ENCODE measurements at regions not wholly inside any gene's neighbourhood (a gene's known extent, or its start where the extent isn't known, plus 50 kb on each side); places are given as distances from the start of the nearest gene placed in this dataset.

GRCh38 chr3:72299321-72299802 lies 514.4 kb upstream of the PROK2 start:
- TF ChIP-seq POLR2A (IDR thresholded peaks at IDR 0.05; ENCODE audit: extremely low read depth, insufficient read length) = no peak
- TF ChIP-seq CTCF (IDR thresholded peaks at IDR 0.05; ENCODE audit: low read depth, low read length) = no peak
- no peak for TF ChIP-seq MYC (IDR thresholded peaks at IDR 0.05; ENCODE audit: low read depth, low read length)
- TF ChIP-seq MAX (IDR thresholded peaks at IDR 0.05; ENCODE audit: low read depth, low read length) = no peak
- DNase-seq (ENCODE audit: low read depth) = no peak
- no peak overlapping the region for H3K4me3 ChIP-seq (ENCODE audit: low read depth, low read length)

GRCh38 chr3:72298201-72299152 lies 513.5 kb upstream of the PROK2 start:
- no peak for DNase-seq (ENCODE audit: low read depth)
- TF ChIP-seq MYC (IDR thresholded peaks at IDR 0.05; ENCODE audit: low read depth, low read length) (no peak), POLR2A (IDR thresholded peaks at IDR 0.05; ENCODE audit: extremely low read depth, insufficient read length) (no peak), MAX (IDR thresholded peaks at IDR 0.05; ENCODE audit: low read depth, low read length) (no peak), CTCF (IDR thresholded peaks at IDR 0.05; ENCODE audit: low read depth, low read length) (no peak)
- H3K4me3 ChIP-seq (ENCODE audit: low read depth, low read length) = no peak overlapping the region

GRCh38 chr3:72297481-72297880 lies 512.5 kb upstream of the PROK2 start:
- DNase-seq (ENCODE audit: low read depth) = no peak
- no peak overlapping the region for H3K4me3 ChIP-seq (ENCODE audit: low read depth, low read length)
- TF ChIP-seq POLR2A (IDR thresholded peaks at IDR 0.05; ENCODE audit: extremely low read depth, insufficient read length) (no peak), MYC (IDR thresholded peaks at IDR 0.05; ENCODE audit: low read depth, low read length) (no peak)

GRCh38 chr3:72296477-72297111 lies 511.6 kb upstream of the PROK2 start:
- TF ChIP-seq MAX (IDR thresholded peaks at IDR 0.05; ENCODE audit: low read depth, low read length) (no peak), CTCF (IDR thresholded peaks at IDR 0.05; ENCODE audit: low read depth, low read length) (no peak), MYC (IDR thresholded peaks at IDR 0.05; ENCODE audit: low read depth, low read length) (no peak), POLR2A (IDR thresholded peaks at IDR 0.05; ENCODE audit: extremely low read depth, insufficient read length) (no peak)
- H3K4me3 ChIP-seq (ENCODE audit: low read depth, low read length) = no peak overlapping the region
- DNase-seq (ENCODE audit: low read depth) = no peak

- H3K4me3 ChIP-seq (ENCODE audit: low read depth, low read length) = no peak overlapping the region
- DNase-seq (ENCODE audit: low read depth) = no peak
- no peak for TF ChIP-seq POLR2A (IDR thresholded peaks at IDR 0.05; ENCODE audit: extremely low read depth, insufficient read length)
- no peak for TF ChIP-seq MYC (IDR thresholded peaks at IDR 0.05; ENCODE audit: low read depth, low read length)
- no peak for TF ChIP-seq MAX (IDR thresholded peaks at IDR 0.05; ENCODE audit: low read depth, low read length)
- no peak for TF ChIP-seq CTCF (IDR thresholded peaks at IDR 0.05; ENCODE audit: low read depth, low read length)
Measured at GRCh38 chr3:72295962-72296450, 511.1 kb upstream of the PROK2 start.
